OCI-M1 (cell line): ENCODE measurements at regions not wholly inside any gene's neighbourhood (a gene's known extent, or its start where the extent isn't known, plus 50 kb on each side); places are given as distances from the start of the nearest gene placed in this dataset.
"Not testable (repeated sequence)": the region's sequence is repeated elsewhere in the genome, so short reads cannot be mapped to it uniquely, and the experiment has no call there.

Source experiments
- DNase-seq: peaks from one replicate; lab custom pipeline; 2025; lab: John Stamatoyannopoulos, UW

DNA sequence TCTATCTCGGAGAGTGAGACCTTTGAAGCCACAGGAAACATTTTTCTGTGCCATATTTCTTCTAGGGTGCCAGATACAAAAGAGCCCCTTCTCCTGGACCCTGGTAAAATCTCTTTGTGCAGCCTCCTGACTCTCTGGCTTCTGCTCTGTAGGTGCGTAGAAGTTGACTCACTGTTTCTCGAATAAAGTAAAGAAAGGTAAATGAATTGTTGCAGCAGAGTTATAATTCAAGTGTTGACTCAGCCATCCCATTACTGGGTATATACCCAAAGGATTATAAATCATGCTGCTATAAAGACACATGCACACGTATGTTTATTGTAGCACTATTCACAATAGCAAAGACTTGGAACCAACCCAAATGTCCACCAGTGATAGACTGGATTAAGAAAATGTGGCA is 371.0 kb downstream of the OSTF1 start:
- not testable (repeated sequence) for DNase-seq

DNA sequence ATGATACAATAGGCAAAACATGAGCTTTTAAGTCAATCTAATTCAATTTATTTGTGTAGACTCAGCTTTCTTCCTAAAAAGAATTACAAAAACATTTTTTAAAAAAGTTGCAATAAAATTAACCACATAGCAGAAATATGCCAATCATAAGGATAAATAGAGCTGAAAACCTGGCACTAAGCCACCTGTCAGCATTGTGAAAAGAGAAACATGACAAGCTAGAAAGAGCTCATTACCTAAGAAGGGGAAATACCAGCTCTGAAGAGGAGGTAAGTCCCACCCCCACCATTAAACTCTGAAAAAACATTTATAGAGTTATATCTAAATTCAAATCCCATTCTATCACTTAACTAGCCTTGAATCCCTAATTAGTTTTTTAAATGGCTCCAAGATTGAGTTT is 372.9 kb downstream of the OSTF1 start:
- no peak for DNase-seq

DNA sequence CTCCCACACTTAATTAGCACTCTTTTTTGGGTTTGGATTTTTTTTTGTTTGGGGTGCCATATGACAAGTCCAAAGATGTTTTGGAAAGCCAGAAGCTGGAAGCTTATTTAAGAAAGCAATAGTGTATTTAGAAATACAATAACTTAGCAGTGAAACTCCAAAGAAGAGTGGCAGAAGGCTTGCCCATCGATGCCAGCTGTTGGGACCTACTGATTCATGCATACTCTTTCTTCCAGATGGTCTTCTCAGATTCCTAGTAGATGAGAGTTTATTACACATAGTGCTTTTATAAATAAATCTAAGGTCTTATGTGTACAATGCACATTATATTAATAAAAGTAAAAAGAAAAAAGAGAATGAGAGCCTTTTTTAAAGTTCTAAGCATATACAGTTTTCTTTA is 374.6 kb downstream of the OSTF1 start:
- no peak for DNase-seq

DNA sequence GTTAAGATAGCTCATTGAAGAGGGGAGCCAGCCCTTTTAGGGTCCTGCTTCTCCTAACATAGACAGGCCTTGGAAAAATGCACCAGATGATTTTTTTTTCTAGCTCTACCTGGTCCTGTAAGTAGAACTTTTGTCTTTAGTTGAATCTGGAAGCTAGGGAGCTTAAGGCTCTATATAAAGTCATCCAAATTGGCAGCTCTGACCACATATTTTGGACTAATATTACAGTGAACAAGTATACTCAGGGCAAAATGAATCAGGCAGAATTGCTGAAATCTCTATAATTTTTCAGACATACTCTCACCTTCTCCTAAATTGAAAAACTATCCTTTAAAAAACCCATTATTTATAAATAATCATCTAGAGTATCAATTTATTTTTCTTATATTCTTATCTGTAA is 375.6 kb downstream of the OSTF1 start:
- DNase-seq = no peak

DNA sequence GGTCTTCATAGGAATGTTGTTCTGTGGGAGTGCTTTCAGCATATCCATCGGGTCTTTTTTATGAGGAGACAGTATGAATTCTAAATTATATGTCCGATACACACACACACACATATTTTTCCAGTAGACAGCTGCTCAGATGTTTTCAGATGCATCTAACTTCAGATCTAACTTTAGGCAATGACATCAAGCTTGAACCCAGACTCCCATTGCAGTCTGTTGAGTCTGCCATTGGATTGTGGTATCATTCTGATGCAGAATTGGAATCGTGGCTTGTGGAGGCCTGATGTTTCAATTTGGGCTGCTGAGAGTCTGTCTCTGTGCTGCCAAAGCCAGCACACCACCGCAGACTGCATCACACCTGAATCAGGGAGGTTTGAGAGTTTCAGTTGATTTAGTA is 376.4 kb downstream of the OSTF1 start:
- no peak for DNase-seq

DNA sequence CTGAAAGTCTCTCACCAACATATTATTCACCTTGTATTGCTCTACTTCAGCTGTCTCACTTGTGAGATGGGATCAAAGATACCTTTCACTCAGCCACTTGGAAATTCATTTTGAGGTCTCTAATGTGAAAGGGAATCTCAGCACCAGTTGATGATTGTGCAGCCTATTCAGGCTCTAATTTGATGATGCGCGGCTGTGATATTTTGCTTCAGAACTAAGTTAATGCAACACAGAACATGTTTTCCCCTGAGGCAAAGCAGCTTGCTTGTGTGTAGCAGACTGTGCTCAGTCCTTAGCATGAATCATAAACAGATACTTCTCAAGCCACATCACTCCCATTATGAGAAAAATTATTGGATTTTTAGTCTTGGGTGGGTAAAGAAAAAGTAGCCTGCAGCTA is 378.8 kb downstream of the OSTF1 start:
- no peak for DNase-seq

DNA sequence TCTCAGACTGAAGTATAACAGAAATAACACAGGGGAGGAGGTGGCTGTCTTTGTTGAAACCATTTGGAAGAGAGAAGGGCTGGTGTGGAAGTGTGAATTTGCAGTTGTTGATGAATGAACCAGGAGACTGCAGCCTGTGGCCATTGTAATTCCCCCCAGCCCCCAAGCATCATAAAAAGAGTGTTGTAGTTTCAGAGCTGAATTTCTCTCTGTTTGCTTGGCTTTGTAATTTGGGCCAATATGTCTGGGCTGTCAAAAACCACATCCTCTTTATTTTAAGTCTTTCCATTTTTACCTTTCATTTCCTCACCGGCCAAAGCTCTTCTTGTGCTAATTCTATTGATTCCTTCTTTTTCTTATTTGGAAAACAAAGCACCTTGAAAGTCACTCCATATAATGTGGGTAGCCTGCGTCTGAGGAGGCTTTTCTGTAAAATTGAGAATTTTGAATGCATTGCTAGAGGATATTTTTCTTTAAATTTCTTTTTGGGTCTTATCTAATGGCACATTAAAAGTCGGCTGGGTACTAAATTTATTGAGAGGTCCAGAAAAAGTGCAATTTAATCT is 383.3 kb downstream of the OSTF1 start:
- no peak for DNase-seq

DNA sequence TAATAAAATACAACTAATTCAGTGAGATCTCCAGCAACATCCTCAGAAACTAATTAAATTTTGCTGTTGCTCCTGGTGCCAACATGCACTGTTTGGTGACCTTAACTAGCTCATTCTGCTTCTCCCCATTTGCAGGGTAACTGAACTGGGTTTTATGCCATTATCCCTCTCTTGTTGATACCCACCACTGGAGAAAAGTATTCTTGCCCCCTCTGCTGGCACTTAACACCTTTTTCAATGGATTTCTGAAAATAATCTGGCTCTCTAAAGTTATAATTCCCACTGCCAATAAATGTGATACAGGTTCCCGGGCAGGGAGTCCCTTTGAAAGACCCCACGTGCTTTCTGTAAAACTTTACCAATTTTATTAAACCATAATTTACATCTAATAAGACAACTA is 394.3 kb downstream of the OSTF1 start:
- DNase-seq = no peak

DNA sequence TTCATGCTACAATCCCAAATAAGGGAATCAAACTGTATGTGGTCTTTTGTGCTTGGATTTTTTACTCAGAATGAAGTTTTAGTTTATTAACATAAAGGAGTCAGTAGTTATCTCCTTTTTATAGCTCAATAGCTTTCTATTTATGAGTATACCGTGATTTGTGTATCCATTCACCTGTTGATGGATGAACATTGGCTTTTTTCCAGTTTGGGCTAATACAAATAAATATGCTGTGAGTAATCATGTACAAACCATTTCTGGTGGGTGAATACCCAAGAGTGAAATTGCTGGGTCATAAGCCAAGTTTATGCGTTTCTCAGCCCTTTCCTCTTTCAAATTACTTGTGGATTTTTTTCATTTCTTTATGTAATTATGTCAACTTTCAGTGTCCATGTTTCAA is 395.3 kb downstream of the OSTF1 start:
- no peak for DNase-seq

DNA sequence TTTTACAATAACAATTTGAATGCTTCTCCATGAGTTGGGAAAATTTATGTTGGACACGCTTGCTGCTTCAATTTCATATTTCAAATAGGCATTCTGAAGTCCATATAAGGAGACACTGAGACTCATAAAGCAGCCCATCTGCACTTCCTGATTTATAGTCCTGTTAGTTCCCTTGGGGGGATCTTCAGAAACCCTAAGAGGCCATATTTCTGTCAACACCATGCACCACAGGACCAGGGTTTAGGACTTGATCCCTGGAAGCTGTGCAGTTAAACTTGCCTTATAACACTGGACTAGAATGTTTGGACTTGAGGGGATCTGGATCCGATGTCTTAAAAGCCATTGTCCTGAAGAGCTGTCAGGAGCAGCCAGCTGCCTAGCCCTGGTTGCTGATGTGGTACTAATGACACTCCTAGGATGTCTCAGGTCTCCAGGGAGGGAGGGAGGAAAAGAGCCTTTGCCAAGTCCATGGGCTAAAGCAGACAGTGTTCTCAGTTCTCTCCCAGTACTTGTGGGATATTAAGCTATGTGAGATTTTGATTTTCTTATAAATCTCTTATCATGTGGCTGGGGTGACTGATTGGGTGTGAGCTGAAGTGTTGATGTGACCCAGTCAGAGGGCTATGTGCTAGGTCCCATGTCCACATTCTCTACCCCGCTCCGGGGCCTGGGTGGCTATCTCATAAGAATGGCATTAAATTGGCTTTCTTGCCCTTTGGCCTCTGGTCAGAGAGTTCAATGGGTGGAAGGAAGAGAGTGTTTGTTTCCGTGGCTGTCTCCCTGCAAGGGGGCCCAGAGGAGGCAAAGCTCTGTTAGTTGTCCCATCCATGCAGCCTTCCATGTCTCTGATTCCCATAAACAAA is 399.8 kb downstream of the OSTF1 start:
- no peak for DNase-seq

DNA sequence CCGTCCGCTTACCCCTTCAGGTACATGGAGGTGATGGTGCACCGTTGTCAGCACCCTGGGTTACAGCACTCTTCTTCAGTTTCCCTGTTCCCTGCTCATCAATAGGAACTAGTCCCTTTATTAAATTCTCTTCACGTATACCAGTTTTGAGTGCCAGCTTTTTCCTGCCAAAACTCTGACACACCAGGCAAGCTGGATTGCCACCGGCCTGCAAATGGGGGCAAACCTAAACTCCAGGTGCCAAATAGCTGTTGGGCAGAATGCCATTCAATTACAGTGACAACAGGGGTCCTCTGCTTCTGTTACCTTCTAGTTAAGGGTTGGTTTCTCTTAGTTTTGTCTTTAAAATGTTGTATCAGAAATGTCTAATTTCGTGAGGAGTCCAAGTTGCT is 400.4 kb downstream of the OSTF1 start:
- no peak for DNase-seq

DNA sequence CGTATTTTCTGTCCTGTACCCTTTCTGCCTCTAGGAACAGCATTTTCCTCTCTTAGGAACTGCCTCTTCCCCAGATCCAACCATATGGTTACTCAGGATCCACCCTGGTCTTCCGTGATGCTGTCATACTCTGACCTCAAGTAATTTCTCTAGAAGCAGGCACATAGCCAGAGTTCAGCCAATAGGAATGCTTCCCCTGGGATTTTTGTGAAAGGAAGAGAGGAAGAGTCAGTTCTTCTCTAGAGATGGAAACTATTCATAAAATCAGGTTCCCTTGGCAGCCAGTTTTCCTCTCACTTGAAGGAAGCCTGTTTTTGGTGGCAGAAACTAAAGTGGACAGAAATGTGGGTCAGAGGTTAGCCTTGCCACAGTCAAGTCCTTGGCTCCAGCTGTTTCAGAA is 400.1 kb upstream of the PCSK5 start:
- DNase-seq = no peak

DNA sequence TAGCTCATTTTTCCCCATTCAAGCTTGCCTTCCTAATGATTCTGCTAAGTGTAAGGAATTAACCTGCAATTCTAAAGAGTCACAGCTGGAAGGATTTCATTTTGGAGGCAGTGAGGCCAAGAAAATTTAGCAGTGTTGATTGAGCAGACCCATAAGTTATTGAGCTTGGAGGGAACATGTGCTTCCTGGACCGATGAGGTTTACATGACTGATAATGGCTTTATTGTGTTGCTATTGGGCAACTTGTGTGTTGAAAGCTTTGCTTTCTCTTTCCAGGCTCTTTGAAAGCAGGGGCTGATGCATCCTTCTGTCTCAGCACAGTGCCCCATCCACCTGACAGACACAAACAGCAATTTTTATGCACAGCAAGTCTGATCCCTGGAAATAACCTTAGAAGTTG is 398.9 kb upstream of the PCSK5 start:
- DNase-seq = no peak

DNA sequence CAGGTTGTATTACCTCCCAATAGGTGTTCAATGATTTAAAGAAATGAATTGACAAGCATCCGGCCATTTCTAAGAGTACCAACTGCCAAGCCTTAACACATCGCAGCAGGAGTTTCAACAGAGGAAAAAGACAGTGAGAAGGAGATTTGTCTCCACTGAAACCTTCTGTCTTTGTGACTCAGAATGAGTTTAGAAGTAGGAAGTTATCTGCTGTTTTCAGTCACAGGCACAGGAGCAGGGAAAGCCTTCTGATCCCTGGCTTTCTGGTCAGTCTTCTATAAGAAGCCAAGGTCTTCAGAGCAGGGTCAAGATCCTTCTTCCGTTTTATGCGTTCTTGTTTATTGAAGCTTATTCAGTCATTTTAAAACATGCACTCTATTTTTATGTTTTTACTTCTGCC is 390.7 kb upstream of the PCSK5 start:
- no peak for DNase-seq

DNA sequence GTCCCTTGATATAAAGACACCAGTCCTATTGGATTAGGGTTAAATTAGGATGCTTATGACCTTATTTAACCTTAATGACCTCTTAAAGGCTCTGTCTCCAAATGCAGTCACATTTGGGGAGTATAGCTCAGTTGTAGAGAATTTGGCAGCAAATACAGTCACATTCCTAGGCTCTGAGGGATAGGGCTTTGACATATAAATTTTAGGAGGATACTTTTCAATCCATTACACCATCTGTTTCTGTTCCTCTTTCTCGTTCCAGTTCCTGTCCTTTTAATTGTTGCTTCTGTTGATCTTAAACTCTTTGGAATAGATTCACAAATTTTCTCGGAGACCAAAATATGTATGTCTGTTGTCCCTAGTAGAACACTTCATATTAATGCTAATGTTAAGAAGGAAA is 390.0 kb upstream of the PCSK5 start:
- no peak for DNase-seq

DNA sequence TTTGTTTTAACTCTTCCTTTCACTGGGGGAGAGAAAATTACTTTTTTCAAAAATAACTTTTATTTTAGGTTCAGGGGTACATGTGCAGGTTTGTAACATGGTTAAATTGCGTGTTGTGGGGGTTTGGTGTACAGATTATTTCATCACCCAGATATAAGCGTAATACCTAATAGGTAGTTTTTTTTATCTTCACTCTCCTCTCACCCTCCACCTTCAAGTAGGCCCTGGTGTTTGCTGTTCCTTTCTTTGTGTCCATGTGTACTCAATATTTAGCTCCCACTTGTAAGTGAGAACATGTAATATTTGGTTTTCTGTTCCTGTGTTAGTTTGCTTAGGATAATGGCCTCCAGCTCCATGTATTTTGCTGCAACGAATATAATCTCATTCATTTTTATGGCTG is 389.5 kb upstream of the PCSK5 start:
- DNase-seq = not testable (repeated sequence)

DNA sequence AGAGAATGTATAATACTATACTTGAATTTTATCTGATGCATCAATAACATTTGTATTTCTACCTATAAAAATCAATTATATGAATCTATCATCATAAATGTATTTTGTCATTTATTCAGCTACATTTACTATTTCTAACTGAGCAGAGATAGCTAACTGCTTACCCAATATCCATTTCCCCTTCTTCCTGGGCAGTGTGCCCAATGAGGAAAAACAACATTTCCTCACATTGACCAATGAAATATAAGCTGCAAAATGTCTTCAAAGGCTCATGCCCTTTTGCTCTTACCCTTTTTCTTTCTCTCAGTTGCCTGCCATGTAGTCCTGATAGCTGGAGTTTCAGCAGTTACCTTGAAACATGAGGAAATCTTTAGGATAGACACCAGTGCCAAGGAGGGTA is 385.8 kb upstream of the PCSK5 start:
- DNase-seq = no peak

DNA sequence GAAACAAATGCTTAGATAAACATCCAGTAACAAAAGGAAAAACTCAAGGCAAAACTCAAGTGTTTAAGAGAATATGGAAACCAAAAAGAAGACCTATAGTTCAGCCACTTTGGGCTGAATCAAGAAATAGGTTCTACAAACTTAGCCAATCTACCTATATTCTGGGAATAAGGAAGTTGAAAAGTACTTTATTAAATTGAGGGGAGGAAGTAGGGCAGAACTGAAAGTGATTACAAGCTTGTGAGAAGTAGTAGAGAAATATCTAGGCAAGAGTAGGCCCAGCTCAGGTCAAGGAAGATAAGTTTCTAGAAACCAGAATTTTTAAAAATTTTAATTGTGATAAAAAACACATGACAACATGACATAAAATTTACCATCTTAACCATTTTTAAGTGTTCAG is 384.8 kb upstream of the PCSK5 start:
- peak; percentile 55 for DNase-seq

DNA sequence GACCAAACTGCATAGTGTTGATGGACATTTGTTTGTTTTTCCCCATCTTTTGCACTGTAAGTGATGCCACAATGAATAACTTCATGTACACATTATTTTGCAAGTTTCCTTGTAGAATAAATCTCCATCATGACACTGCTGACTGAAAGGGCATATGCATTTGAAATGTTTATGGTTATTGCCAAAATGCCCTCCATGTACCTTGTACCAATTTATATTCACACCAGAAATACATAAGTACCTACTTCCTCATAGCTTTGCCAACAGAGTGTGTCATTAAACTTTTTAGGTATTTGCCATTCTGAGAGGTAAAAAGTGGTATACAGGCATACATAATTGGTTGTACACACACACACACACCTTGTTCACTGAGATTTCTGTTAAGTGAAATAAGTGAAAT is 361.0 kb upstream of the PCSK5 start:
- no peak for DNase-seq

DNA sequence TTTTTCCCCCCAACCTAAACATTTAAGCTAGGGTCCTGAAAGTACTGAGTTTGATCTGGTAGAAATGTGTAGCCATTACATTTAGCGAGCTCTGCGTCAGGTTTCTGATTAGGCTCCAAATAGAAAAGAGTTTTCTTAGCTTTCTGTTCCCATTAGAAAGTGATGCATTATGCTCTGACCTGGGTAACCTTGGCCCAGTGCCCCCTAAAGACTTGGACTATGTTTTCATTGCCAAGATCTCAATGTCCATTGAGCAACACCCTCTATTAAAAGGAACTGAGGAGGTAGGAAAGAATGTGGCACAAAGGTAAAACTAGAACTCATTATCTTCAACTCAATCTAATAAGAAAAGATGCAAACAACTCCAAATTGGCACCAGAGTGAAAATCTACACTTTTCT is 358.9 kb upstream of the PCSK5 start:
- no peak for DNase-seq

DNA sequence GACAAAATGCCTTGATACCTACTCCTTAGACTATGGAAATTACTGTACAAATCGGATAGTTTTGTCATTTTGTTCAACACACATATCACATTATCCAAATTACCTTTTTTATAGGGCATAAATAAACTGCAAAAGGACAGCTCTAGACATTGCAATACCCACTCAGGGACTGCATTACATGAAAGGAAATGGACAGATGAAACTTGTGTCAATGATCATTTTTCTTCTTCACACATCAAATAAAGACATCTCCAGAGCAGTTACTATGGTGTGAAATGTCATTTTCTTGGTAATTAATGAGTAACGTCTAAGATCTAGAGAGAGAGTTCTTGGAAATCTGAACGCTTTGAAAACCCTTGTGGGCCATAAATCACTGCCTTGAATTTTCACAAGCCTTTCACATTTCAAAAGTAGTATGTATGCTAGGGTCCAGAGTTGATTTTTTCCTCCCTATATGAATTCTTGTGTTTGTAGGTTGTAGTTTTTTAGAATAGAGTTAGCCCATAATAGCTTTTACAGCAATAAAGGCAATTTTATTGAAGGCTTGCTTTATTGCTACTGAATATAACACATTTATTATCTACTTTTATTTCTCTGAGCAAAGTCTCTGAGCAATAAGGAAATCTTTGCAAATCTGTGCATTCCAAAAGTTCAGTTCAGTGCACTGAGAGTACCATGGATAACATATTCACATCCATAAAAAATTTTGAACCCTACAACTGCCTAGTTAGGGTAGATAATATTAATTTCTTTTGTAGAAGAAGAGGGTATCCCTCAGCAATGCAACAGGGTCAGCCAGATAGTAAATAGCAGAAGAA is 358.0 kb upstream of the PCSK5 start:
- DNase-seq = peak; percentile 24

DNA sequence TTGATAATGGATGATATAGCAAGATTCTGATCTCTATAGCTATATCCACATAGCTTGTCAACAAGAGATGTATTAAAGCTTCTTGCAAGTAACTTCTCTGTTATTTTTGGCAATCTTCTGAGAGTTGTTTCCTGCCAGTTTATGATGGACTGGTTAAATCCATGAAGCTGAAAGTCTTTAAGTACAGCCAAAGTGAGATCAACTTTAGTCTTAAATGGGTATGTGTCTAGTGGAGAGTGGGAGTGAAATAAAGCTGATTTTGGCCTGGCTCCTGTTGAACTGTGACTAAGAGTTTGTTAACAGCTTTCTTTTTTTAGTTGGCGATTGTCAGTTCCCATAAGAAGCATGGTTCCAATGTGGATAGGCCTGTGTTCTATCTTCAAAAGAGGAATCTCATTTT is 350.9 kb upstream of the PCSK5 start:
- DNase-seq = no peak

DNA sequence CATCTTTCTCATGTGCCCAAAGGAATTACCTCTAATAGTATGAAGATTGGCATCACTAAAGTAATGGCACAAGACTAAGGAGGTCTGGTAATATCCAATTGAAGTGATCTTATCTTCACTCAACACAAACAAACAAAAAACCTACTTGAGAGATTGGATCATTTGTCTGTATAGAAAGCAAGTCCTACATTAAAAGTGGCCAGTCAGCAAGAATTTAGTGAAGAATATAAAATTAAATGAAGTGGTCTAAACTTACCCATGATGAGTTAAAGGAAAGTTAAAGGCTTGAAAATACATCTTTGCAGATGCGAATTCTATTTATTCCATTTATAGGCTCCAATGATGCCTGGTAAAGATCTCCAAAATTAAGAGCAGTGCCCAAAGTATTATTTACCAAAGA is 350.3 kb upstream of the PCSK5 start:
- no peak for DNase-seq
